ENCODE measurements at regions not wholly inside any gene's neighbourhood (a gene's known extent, or its start where the extent isn't known, plus 50 kb on each side); places are given as distances from the start of the nearest gene placed in this dataset.

GRCh38 chr5:124557761-124558160 is 188.7 kb downstream of the ZNF608 start:
- Mint-ChIP-seq H3K9me3 (ENCODE audit: insufficient read depth) (no peaks in the 10 kb centered on the region), H3K4me1 (ENCODE audit: low read depth) (no peaks in the 10 kb centered on the region), H3K36me3 (ENCODE audit: low read depth) (no peaks in the 10 kb centered on the region), H3K27ac (no peak overlapping the region), H3K27me3 (ENCODE audit: low read depth) (no peaks in the 10 kb centered on the region), H3K4me3 (no peak overlapping the region)
- ChIA-PET POLR2A (no interaction called here), CTCF (no interaction called here)
- ATAC-seq (no peak), DNase-seq (no peak)

GRCh38 chr5:124554746-124555578 is 191.5 kb downstream of the ZNF608 start:
- no peaks in the 10 kb centered on the region for H3K9me3 Mint-ChIP-seq (ENCODE audit: insufficient read depth)
- DNase-seq (no peak), ATAC-seq (no peak)
- no peaks in the 10 kb centered on the region for H3K36me3 Mint-ChIP-seq (ENCODE audit: low read depth)
- H3K4me1 Mint-ChIP-seq (ENCODE audit: low read depth), result no peaks in the 10 kb centered on the region
- no peak overlapping the region for H3K4me3 Mint-ChIP-seq
- ChIA-PET POLR2A (no interaction called here), CTCF (no interaction called here)
- no peak overlapping the region for H3K27ac Mint-ChIP-seq
- no peaks in the 10 kb centered on the region for H3K27me3 Mint-ChIP-seq (ENCODE audit: low read depth)

DNA sequence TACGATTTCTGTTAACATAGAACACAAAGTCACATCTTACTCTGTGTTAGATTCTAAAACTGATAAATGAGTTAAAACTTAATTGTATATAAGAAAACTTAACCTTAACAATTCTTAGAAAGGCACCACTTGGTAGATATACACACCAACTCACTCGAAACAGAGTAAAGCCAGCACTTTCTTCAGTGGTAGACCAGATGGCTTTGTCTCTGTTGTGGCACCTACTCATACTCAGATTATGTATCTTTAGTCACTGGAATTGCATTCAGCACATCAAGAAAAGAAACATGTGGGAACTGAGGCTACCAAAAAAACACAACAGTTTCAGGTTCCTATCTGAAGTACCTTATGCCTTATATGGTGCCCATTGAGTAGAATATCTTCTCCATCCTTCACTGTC is 192.5 kb downstream of the ZNF608 start:
- Mint-ChIP-seq H3K4me1 (ENCODE audit: low read depth) (no peaks in the 10 kb centered on the region), H3K4me3 (no peak overlapping the region), H3K27me3 (ENCODE audit: low read depth) (no peaks in the 10 kb centered on the region), H3K27ac (no peak overlapping the region), H3K9me3 (ENCODE audit: insufficient read depth) (no peaks in the 10 kb centered on the region), H3K36me3 (ENCODE audit: low read depth) (no peaks in the 10 kb centered on the region)
- CTCF ChIA-PET, result no interaction called here
- DNase-seq, result no peak
- no peak for ATAC-seq
- POLR2A ChIA-PET, result no interaction called here

- Mint-ChIP-seq H3K36me3 (ENCODE audit: low read depth) (no peaks in the 10 kb centered on the region), H3K4me1 (ENCODE audit: low read depth) (no peaks in the 10 kb centered on the region), H3K27ac (no peak overlapping the region), H3K4me3 (no peak overlapping the region), H3K27me3 (ENCODE audit: low read depth) (no peaks in the 10 kb centered on the region), H3K9me3 (ENCODE audit: insufficient read depth) (no peaks in the 10 kb centered on the region)
- DNase-seq, result no peak
- no peak for ATAC-seq
- ChIA-PET CTCF (no interaction called here), POLR2A (no interaction called here)
Observed at GRCh38 chr5:124552526-124552925, 193.9 kb downstream of the ZNF608 start.

GRCh38 chr5:124551939-124552279 is 194.5 kb downstream of the ZNF608 start:
- DNase-seq (no peak), ATAC-seq (no peak)
- Mint-ChIP-seq H3K4me1 (ENCODE audit: low read depth) (no peaks in the 10 kb centered on the region), H3K36me3 (ENCODE audit: low read depth) (no peaks in the 10 kb centered on the region), H3K9me3 (ENCODE audit: insufficient read depth) (no peaks in the 10 kb centered on the region), H3K27ac (no peak overlapping the region), H3K4me3 (no peak overlapping the region), H3K27me3 (ENCODE audit: low read depth) (no peaks in the 10 kb centered on the region)
- CTCF ChIA-PET, result no interaction called here
- POLR2A ChIA-PET, result no interaction called here

DNA sequence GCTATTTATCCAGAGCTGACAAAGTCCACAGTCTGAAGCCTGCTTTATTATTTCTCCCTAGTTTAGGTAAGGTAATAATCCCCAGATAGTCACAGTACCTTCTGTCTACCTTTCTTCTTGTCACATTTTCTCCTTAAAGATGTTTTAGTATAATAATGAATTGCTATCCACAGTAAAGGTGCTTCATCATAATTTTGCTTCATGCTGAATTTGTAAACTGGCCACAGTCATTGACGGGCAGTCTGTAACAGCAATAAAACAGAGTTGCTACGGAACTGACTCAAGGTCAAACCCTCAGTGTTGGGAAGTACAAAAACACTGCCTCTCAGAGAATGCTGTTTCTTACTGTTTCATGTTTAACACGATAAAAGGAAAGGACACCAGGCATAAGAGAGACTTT is 195.7 kb downstream of the ZNF608 start:
- Mint-ChIP-seq H3K27ac (no peak overlapping the region), H3K27me3 (ENCODE audit: low read depth) (no peaks in the 10 kb centered on the region), H3K4me3 (no peak overlapping the region), H3K9me3 (ENCODE audit: insufficient read depth) (no peaks in the 10 kb centered on the region), H3K36me3 (ENCODE audit: low read depth) (no peaks in the 10 kb centered on the region), H3K4me1 (ENCODE audit: low read depth) (no peaks in the 10 kb centered on the region)
- no peak for DNase-seq
- ChIA-PET CTCF (no interaction called here), POLR2A (no interaction called here)
- ATAC-seq, result no peak

DNA sequence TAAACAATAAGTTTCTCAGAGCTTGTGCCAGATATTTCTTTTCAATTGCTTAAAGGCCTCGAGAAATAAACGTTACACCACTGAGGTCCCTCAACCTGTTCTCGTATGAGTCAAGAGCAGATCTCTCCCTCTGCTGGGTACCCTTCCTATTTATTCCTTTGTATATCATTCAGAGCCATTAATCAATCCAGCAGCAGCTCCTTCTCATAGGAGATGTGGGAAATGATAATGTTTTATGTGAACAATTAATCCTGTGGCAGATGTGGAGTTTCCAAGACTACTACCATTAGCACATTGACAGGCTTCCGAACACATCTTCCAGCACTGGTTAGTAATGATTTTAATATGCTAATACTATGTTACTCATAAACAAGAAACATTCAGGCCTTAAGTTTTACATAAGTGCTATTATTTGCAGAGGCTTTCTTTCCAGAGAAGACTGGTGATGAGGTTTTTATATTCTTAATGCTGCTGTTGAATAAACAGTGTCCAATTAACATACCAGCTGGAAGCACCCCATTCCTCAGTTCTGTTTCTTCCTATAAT is 196.5 kb downstream of the ZNF608 start:
- Mint-ChIP-seq H3K36me3 (ENCODE audit: low read depth) (no peaks in the 10 kb centered on the region), H3K4me3 (no peak overlapping the region), H3K27ac (no peak overlapping the region), H3K9me3 (ENCODE audit: insufficient read depth) (no peaks in the 10 kb centered on the region), H3K27me3 (ENCODE audit: low read depth) (no peaks in the 10 kb centered on the region), H3K4me1 (ENCODE audit: low read depth) (no peaks in the 10 kb centered on the region)
- no peak for ATAC-seq
- DNase-seq, result no peak
- ChIA-PET CTCF (no interaction called here), POLR2A (no interaction called here)

DNA sequence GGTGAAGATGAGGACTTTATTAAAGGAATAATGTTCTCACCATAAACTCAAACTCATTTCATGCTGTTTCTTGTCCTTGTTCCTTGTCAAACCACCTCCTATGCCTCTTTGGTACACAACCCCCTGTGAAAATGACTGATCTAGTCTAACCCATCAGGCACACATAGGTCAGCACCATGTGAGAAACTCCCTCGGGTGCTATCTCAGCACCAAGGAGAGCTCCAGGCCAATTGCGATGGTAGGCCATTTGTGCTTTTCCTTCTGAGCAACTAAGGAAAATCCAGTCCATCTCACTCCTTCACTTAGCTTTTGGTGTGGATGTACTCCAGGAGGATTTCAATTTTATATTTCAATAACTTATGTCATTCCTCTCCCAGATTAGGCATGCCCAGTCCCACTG is 199.8 kb downstream of the ZNF608 start:
- H3K27me3 Mint-ChIP-seq (ENCODE audit: low read depth), result no peaks in the 10 kb centered on the region

DNA sequence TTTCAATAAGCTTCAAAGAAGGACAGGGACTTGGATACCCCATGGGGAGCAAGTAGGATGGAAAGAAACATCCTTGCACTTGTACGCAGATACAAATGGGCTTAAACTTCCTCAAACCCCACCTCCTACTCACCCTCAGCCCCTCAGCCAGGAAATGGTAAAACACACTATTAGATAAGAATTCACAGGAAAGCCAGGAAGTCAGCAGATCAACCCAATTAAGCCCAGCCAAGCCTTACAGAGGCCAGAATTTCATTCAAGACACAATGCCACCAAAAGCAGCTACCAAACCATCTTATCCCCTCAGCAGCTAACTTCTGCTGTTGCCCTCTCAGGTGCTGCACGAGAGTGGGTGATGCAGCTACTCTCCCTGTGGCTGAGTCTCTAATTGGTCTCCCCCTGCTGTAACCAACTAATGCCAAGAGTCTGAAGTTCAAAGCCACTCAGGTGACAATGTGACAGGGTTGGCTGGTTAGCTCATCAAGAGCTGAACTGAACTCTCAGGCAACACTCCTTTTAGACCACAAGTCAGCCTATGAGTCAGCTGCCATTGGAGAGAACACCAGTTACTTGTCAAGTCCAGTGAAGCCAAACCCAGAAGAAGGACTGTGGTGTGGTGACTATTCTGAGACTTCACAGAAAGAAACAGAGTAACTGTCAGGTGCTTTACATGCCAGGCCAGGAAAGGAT is 201.9 kb downstream of the ZNF608 start:
- H3K4me3 Mint-ChIP-seq, result no peak overlapping the region
- no peak overlapping the region for H3K27ac Mint-ChIP-seq
- ChIA-PET CTCF (no interaction called here), POLR2A (no interaction called here)
- H3K9me3 Mint-ChIP-seq (ENCODE audit: insufficient read depth), result no peaks in the 10 kb centered on the region
- no peaks in the 10 kb centered on the region for H3K36me3 Mint-ChIP-seq (ENCODE audit: low read depth)
- DNase-seq (no peak), ATAC-seq (no peak)
- no peaks in the 10 kb centered on the region for H3K4me1 Mint-ChIP-seq (ENCODE audit: low read depth)
- no peaks in the 10 kb centered on the region for H3K27me3 Mint-ChIP-seq (ENCODE audit: low read depth)

More for the DNA sequence above, 199.8 kb downstream of the ZNF608 start:
- no peak for DNase-seq
- POLR2A ChIA-PET, result no interaction called here
- CTCF ChIA-PET, result no interaction called here
- Mint-ChIP-seq H3K27ac (no peak overlapping the region), H3K36me3 (ENCODE audit: low read depth) (no peaks in the 10 kb centered on the region), H3K9me3 (ENCODE audit: insufficient read depth) (no peaks in the 10 kb centered on the region), H3K4me3 (no peak overlapping the region), H3K4me1 (ENCODE audit: low read depth) (no peaks in the 10 kb centered on the region)
- no peak for ATAC-seq

DNA sequence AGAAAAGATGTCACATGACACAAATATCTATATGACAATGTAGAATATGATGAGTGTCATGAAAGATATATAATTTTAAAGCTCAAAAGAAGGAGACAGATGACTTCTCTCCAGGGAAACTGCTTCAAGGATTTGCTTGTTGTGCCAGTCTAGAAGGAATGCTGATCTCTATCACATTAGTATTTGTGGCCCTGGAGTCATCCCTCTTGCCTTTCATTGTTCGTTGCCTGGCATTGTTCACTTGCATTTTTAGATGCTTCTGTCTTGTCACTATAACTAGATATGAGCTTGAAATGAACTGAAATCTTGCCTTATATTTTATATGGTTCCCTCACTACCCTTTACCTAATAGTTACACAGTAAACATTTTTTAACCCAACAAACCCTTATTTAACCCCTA is 207.5 kb downstream of the ZNF608 start:
- no peak for DNase-seq
- H3K27ac Mint-ChIP-seq, result no peak overlapping the region
- H3K36me3 Mint-ChIP-seq (ENCODE audit: low read depth), result no peaks in the 10 kb centered on the region
- H3K4me3 Mint-ChIP-seq, result no peak overlapping the region
- ChIA-PET CTCF (no interaction called here), POLR2A (no interaction called here)
- H3K27me3 Mint-ChIP-seq (ENCODE audit: low read depth), result no peaks in the 10 kb centered on the region
- no peaks in the 10 kb centered on the region for H3K9me3 Mint-ChIP-seq (ENCODE audit: insufficient read depth)
- H3K4me1 Mint-ChIP-seq (ENCODE audit: low read depth), result no peaks in the 10 kb centered on the region
- ATAC-seq, result no peak

- no peak overlapping the region for H3K27ac Mint-ChIP-seq
- H3K4me3 Mint-ChIP-seq, result no peak overlapping the region
- no peaks in the 10 kb centered on the region for H3K9me3 Mint-ChIP-seq (ENCODE audit: insufficient read depth)
- no peak for DNase-seq
- no peaks in the 10 kb centered on the region for H3K27me3 Mint-ChIP-seq (ENCODE audit: low read depth)
- ChIA-PET POLR2A (no interaction called here), CTCF (no interaction called here)
- no peaks in the 10 kb centered on the region for H3K4me1 Mint-ChIP-seq (ENCODE audit: low read depth)
- no peaks in the 10 kb centered on the region for H3K36me3 Mint-ChIP-seq (ENCODE audit: low read depth)
- no peak for ATAC-seq
Observed at GRCh38 chr5:124538191-124538590, 208.2 kb downstream of the ZNF608 start.

- Mint-ChIP-seq H3K9me3 (ENCODE audit: insufficient read depth) (no peaks in the 10 kb centered on the region), H3K36me3 (ENCODE audit: low read depth) (no peaks in the 10 kb centered on the region), H3K4me3 (no peak overlapping the region), H3K4me1 (ENCODE audit: low read depth) (no peaks in the 10 kb centered on the region), H3K27ac (no peak overlapping the region), H3K27me3 (ENCODE audit: low read depth) (no peaks in the 10 kb centered on the region)
- POLR2A ChIA-PET, result no interaction called here
- DNase-seq (no peak), ATAC-seq (no peak)
- CTCF ChIA-PET, result no interaction called here
Observed at GRCh38 chr5:124537522-124537921, 208.9 kb downstream of the ZNF608 start.

GRCh38 chr5:124537107-124537506 is 209.3 kb downstream of the ZNF608 start:
- Mint-ChIP-seq H3K4me3 (no peak overlapping the region), H3K9me3 (ENCODE audit: insufficient read depth) (no peaks in the 10 kb centered on the region), H3K27me3 (ENCODE audit: low read depth) (no peaks in the 10 kb centered on the region), H3K4me1 (ENCODE audit: low read depth) (no peaks in the 10 kb centered on the region), H3K36me3 (ENCODE audit: low read depth) (no peaks in the 10 kb centered on the region), H3K27ac (no peak overlapping the region)
- ChIA-PET POLR2A (no interaction called here), CTCF (no interaction called here)
- DNase-seq, result no peak
- ATAC-seq, result no peak

Data from activated CD8-positive, alpha-beta T cell treated with anti-CD3 and anti-CD28 coated beads, Interleukin-2, amount 10 ng/mL, durations not matched to agents 7 days and 5 days (primary cell).